Transverse colon (tissue), 4 donors: ENCODE measurements at regions not wholly inside any gene's neighbourhood (a gene's known extent, or its start where the extent isn't known, plus 50 kb on each side); places are given as distances from the start of the nearest gene placed in this dataset.

Experiments
- DNase-seq: peaks from one replicate; pipeline ENCODE4 v3.0.0-alpha.2; 2019
- H3K27ac ChIP-seq, 4 donors: fragments of 200-600 bp; sonication (generic); 2 replicates each; pipeline ENCODE4 v1.5.1; 2016 to 2018; ENCODE audit warnings: inconsistent platforms in 4 of 4
- H3K27me3 ChIP-seq: fragments of 200-600 bp; sonication (generic); 2 replicates; pipeline ENCODE4 v1.5.1; 2017; ENCODE audit warnings: inconsistent platforms
- H3K36me3 ChIP-seq, 4 donors: fragments of 200-600 bp; sonication (generic); 2 replicates each; pipeline ENCODE4 v1.5.1; 2017 to 2019; ENCODE audit warnings: inconsistent platforms in 4 of 4
- H3K4me1 ChIP-seq, 4 donors: fragments of 200-600 bp; sonication (generic); 2 replicates each; pipeline ENCODE4 v1.5.1; 2017 to 2020; ENCODE audit warnings: inconsistent platforms in 4 of 4
- H3K4me3 ChIP-seq, 4 donors: fragments of 200-600 bp; sonication (generic); 1 replicate in 1 of 4; 2 replicates in 3 of 4; pipeline versions ENCODE4 v1.5.1 to v1.6.1; 2017 to 2019; ENCODE audit warnings: inconsistent platforms in 4 of 4
- H3K9me3 ChIP-seq, 2 donors: fragments of 200-600 bp; sonication (generic); 2 replicates each; pipeline ENCODE4 v1.5.1; 2017 to 2019; ENCODE audit warnings: inconsistent platforms in 2 of 2
- CTCF ChIP-seq, 5 experiments: fragments of 200-600 bp in 3 of 5; fragments of 450-650 bp in 2 of 5; sonication (generic) in 3 of 5; IDR thresholded peaks; 1 replicate in 2 of 5; 2 replicates in 3 of 5; pipeline ENCODE4 v1.5.1; 2016 to 2017; ENCODE audit warnings: antibody characterized with exemption in 5 of 5, inconsistent platforms in 3 of 5, mild to moderate bottlenecking in 2 of 5, moderate library complexity in 1 of 5
- EP300 ChIP-seq: sonication (generic); formaldehyde crosslinking; IDR thresholded peaks from one replicate; pipeline ENCODE4 v1.6.1; 2017; ENCODE audit warnings: antibody characterized with exemption, low read depth
- POLR2A ChIP-seq: fragments of 450-650 bp; IDR thresholded peaks from one replicate; pipeline ENCODE4 v1.6.1; 2016; ENCODE audit warnings: antibody characterized with exemption, mild to moderate bottlenecking, moderate library complexity
- POLR2AphosphoS5 ChIP-seq, 3 donors: sonication (generic); formaldehyde crosslinking; IDR thresholded peaks; one replicate each; pipeline ENCODE4 v1.6.1; 2016; ENCODE audit warnings: antibody characterized with exemption in 3 of 3
- WGBS, 2 donors: methylation state at CpG; one replicate each; pipeline ENCODE4 v1.1.5; 2018; ENCODE audit warnings: low coverage in 1 of 2; 5-methylcytosine and 5-hydroxymethylcytosine counted together
- in situ Hi-C, 4 donors: fragments of 200-750 bp; cut with MboI; loops; one replicate each; pipeline versions ENCODE4 v1.15.0 to v1.15.1; 2017; ENCODE audit warnings: low sequenced_read_pairs in 3 of 4, low pct_ligation_motif_present in 1 of 4, low pct_unique_long_range_greater_than_20kb in 1 of 4
- intact Hi-C: fragments of 100-400 bp; cut with DNase I; formaldehyde crosslinking; loops from one replicate; pipeline ENCODE4 v1.15.1; 2023; ENCODE audit warnings: low total_unique reads

GRCh38 chr7:131145770-131146169, 181.9 kb upstream of the MKLN1 start:
- DNase-seq: no peak
- Histone ChIP-seq H3K4me3 (no peak overlapping the region), H3K9me3 (no peaks in the 10 kb centered on the region), H3K27ac (no peak overlapping the region), H3K27me3 (no peaks in the 10 kb centered on the region), H3K36me3 (no peaks in the 10 kb centered on the region), H3K4me1 (no peaks in the 10 kb centered on the region)
- in situ Hi-C loops (no loop called here), intact Hi-C loops (no loop called here)
- TF ChIP-seq EP300: no peak
- no peak for TF ChIP-seq POLR2AphosphoS5 (IDR thresholded peaks at IDR 0.05)
- TF ChIP-seq POLR2A: no peak
- no peak for TF ChIP-seq CTCF (IDR thresholded peaks at IDR 0.05)
- WGBS, 2 donors: 44% methylated on average over 3 of the region's 3 CpGs; no CpG with 5 or more reads in 1 of the 2 donors

- Histone ChIP-seq H3K4me3 (no peak overlapping the region), H3K27ac (no peak overlapping the region), H3K9me3 (no peaks in the 10 kb centered on the region), H3K4me1 (no peaks in the 10 kb centered on the region), H3K36me3 (no peaks in the 10 kb centered on the region), H3K27me3 (no peaks in the 10 kb centered on the region)
- intact Hi-C loops: no loop called here
- in situ Hi-C loops: no loop called here
- DNase-seq: no peak
- TF ChIP-seq POLR2A (no peak), EP300 (no peak), CTCF (IDR thresholded peaks at IDR 0.05) (no peak), POLR2AphosphoS5 (IDR thresholded peaks at IDR 0.05) (no peak)
These were observed 180.1 kb upstream of the MKLN1 start for GRCh38 chr7:131147604-131148003.

- TF ChIP-seq POLR2AphosphoS5 (IDR thresholded peaks at IDR 0.05) (no peak), EP300 (no peak), POLR2A (no peak), CTCF (IDR thresholded peaks at IDR 0.05) (no peak)
- WGBS, 2 donors: 93 to 100% methylated on average over 1 to 4 of the region's 4 CpGs
- Histone ChIP-seq H3K4me1 (no peaks in the 10 kb centered on the region), H3K27ac (no peak overlapping the region), H3K36me3 (no peaks in the 10 kb centered on the region), H3K9me3 (no peaks in the 10 kb centered on the region), H3K27me3 (no peaks in the 10 kb centered on the region), H3K4me3 (no peak overlapping the region)
- intact Hi-C loops: no loop called here
- DNase-seq: no peak
- in situ Hi-C loops: no loop called here
These were observed 179.4 kb upstream of the MKLN1 start for GRCh38 chr7:131148258-131148657.

GRCh38 chr7:131148708-131149428, 178.8 kb upstream of the MKLN1 start:
- no peak for TF ChIP-seq POLR2AphosphoS5 (IDR thresholded peaks at IDR 0.05)
- TF ChIP-seq POLR2A: no peak
- TF ChIP-seq CTCF (IDR thresholded peaks at IDR 0.05): no peak
- no peak for TF ChIP-seq EP300
- Histone ChIP-seq H3K36me3 (no peaks in the 10 kb centered on the region), H3K4me3 (no peak overlapping the region), H3K9me3 (no peaks in the 10 kb centered on the region), H3K27me3 (no peaks in the 10 kb centered on the region), H3K27ac (no peak overlapping the region), H3K4me1 (no peaks in the 10 kb centered on the region)
- WGBS, 2 donors: 85 to 87% methylated on average over 10 of the region's 10 CpGs
- DNase-seq: no peak
- in situ Hi-C loops (no loop called here), intact Hi-C loops (no loop called here)
